ENCODE measurements at regions not wholly inside any gene's neighbourhood (a gene's known extent, or its start where the extent isn't known, plus 50 kb on each side); places are given as distances from the start of the nearest gene placed in this dataset.
"Not testable (repeated sequence)": the region's sequence is repeated elsewhere in the genome, so short reads cannot be mapped to it uniquely, and the experiment has no call there.

DNA sequence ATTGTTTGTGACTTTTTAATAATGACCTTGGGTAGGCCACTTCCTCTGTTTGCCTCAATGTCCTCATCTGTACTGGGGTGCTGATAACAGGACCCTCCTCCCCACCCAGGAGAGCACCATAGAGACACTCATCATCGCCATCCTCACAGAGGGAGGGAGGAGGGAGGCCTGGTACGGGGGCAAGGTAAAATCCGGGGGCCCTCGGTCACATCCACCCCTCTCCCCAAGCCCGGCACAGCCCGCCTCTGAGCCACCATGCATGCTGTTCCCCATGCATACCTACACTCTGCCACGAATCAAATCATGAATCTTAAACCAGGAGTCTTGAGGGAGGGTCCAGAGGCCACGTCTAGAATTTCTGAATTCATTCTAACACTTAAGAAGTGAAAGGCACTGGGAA is 74.9 kb upstream of the IQSEC1 start:
- no peak for DNase-seq

DNA sequence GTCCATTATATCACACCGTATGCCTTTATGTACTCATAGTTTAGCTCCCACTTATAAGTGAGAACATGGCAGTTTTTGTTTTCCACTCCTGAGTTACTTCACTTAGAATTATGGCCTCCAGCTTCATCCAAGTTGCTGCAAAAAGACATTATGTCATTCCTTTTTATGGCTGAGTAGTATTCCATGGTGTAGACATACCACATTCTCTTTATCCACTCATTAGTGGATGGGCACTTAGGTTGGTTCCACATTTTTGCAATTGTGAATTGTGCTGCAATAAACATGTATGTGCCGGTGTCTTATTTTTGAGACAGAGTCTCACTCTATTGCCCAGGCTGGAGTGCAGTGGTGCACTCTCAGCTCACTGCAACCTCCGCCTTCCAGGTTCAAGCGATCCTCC is 74.1 kb upstream of the IQSEC1 start:
- no peak for DNase-seq

DNA sequence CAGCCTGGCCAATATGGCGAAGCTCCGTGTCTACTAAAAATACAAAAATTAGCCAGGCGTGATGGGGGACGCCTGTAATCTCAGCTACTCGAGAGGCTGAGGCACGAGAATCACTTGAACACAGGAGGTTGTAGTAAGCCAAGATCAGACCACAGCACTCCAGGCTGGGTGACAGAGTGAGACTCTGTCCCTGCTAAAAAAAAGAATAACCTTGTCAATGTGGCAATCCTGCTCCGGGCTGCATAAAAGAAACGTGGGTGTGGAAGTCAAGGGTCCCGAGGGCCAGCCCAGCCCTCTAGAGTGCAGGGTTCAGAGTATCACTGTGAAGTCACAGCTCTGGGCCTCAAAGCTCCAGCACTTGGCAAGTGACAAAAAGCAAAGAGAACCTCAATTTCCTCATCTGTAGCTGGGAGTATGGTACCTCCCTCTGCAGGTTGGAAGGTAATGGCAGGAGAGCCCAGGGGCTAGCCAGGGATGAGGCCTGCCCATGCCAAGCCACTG is 73.5 kb upstream of the IQSEC1 start:
- no peak for DNase-seq

DNA sequence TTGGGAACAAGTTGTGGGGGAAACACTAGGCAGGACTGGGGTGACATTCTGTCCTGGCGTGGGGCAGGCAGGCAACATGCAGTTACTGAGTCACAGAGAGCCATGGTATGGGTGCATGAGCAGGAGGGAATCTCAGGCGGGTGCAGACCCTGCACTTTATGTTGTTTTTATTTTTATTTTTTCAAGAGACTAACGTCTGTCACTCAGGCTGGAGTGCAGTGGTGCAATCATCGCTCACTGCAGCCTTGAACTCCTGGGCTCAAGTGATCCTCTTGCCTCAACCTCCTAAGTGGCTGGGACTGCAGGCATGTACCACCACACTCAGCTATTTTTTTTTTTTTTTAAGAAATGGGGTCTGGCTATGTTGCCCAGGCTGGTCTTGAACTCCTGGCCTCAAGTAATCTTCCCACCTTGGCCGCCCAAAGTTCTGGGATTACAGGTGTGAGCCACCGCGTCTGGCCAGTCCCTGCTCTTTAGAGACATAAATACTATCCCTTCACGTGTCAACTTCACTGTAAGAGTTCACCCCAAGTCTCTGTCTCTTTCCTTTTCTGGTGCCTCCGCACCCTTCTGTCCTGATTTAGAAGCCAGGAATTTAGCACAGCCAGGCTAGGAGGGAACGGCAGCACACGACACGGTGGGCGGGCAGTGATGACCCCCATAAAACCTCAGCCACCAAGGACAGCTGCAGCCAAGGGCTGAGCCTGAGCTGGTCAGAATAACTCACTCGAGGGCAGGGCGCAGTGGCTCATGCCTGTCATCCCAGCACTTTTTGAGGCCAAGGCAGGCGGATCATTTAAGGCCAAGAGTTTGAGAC is 72.8 kb upstream of the IQSEC1 start:
- DNase-seq: no peak

GRCh38 chr3:13145131-13145825 is 72.0 kb upstream of the IQSEC1 start:
- DNase-seq: no peak

GRCh38 chr3:13144163-13145023 is 71.2 kb upstream of the IQSEC1 start:
- DNase-seq: no peak

DNA sequence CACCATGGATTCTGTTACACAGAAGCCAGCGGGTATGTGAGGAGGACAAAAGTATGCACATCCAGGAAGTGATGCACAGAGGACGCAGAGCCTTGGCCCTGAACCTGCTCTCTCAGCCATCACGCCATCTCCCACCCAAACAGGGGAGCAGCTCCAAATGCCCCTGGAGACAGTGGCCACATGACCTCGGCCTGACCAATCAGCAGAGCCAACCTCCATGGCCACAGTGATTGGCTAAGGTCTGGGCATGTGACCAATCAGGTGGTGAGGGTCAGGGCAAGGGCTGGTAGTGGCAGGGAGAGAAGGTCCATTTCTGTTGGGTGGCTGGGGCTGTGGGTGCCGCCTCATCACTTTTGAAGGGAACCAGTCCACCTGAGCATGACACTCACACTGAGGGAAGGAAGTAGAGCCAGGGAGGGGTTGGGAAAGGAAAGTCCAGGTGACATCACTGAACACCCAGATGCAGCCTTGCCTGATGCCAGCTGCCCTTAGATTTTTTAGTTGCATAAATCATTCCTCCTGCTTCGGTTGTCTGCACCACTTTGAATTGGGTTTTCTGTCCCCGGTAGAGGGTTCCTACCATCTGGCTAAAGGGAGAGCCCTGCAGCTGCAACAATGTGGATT is 70.3 kb upstream of the IQSEC1 start:
- no peak for DNase-seq

DNA sequence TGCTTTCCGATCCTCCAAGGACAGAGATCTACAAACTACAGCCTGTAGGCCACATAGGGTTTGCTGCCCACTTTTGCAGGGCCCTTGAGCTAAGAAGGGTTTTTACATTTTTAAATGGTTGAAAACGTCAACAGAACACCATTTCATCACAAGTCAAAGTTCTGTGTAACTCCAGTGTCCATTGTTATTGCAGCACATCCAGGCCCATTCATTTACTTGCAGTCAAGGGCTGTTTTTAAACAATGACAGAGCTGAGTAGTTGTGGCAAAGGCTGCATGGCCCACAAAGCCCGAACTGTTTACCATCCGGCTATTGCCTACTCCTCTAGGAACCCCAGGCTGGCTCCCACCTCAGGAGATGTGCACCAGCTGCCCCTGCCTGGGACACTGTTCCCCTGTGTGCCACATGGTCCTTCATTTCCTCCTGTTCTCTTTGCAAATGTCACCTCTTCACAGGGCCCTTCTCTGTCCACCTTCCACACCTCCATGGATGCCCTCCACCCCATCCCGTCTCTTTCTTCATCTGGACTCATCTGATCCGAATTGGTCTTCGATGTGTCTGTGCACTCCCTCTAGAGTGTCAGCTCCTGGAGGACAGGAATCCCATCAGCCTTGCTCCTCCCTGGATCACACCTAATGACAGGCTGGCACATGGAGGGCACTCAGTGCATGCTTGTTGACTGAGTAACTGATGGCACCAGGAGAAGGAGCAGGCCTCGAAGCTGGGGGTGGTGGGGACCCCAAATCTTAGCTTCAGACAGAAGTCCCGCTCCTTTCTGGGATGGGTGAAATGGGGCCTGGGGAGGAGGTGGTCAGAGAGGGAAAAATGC is 69.5 kb upstream of the IQSEC1 start:
- no peak for DNase-seq

DNA sequence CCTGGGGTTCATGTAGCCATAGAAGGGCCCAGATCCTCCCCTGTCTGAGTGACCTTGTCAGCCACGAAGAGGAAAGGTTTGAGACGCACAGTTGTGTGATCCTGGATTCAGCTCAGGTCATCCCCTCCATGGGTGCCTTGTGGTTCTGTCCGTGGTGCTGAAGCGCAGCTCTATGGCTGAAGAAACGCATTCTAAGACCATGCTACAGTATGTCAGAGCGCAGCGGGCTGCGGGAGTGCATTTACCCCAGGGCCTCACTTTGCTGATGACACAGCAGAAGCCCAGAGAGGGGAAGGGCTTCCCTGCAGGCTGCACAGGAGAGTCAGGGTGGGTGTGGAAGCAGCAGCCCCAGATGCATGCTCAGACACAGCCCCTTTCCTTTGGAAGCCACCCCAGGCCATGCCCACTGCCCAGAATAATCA is 68.8 kb upstream of the IQSEC1 start:
- no peak for DNase-seq

GRCh38 chr3:13141183-13141582 is 68.0 kb upstream of the IQSEC1 start:
- no peak for DNase-seq

DNA sequence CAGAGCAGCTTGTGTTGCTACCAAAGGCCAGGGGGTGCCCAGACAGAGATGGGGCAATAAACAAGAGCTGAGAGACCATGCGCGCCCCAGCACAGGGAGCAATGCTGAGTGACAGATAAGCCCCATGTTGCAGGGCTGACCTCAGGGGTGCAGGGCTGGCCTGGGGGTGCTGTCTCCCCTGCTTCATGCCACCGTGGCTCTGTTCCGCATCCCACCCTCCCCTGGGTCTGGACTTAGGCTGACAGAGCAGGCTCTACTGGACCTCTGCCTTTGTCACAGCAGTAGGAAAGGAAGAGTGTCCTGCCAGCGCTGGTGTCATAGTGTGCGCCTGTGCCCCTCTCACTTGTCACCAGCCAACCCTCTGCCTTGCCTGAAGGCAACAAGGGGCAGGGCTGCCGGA is 67.4 kb upstream of the IQSEC1 start:
- no peak for DNase-seq

GRCh38 chr3:13139471-13140065 is 66.3 kb upstream of the IQSEC1 start:
- DNase-seq: no peak

DNA sequence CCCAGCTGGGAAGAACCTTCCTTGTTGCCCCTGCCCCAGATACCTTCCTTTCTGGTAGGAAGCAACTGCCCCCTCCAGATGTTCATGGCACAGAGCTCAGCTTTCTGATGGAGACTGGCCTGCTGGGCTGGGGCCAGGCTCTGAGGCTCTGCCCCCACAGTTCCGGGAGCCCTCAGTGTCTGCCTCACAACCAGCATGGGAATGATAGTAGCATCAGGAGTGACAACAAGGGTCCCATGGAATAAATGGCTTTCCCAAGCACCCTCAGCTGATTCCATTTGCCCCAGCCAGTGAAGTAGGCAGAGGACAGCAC is 65.6 kb upstream of the IQSEC1 start:
- no peak for DNase-seq

GRCh38 chr3:13137941-13138832 is 65.0 kb upstream of the IQSEC1 start:
- DNase-seq: no peak

DNA sequence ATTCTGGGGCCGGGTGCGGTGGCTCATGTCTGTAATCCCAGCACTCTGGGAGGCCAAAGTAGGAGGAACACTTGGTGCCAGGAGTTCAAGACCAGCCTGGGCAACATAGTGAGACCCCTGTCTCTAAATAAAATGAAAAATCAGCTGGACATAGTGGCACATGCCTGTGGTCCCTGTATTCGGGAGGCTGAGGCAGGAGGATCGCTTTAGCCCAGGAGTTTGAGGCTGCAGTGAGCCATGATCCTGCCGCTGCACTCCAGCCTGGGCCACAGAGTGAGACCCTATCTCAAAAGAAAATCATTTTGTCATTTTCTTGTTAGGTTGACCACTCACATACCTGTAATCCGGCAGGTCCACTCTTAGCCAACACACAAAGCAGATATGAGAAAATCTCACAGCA is 63.6 kb upstream of the IQSEC1 start:
- DNase-seq: not testable (repeated sequence)

GRCh38 chr3:13136426-13136825 is 63.2 kb upstream of the IQSEC1 start:
- no peak for DNase-seq

GRCh38 chr3:13135811-13136321 is 62.6 kb upstream of the IQSEC1 start:
- DNase-seq: no peak

DNA sequence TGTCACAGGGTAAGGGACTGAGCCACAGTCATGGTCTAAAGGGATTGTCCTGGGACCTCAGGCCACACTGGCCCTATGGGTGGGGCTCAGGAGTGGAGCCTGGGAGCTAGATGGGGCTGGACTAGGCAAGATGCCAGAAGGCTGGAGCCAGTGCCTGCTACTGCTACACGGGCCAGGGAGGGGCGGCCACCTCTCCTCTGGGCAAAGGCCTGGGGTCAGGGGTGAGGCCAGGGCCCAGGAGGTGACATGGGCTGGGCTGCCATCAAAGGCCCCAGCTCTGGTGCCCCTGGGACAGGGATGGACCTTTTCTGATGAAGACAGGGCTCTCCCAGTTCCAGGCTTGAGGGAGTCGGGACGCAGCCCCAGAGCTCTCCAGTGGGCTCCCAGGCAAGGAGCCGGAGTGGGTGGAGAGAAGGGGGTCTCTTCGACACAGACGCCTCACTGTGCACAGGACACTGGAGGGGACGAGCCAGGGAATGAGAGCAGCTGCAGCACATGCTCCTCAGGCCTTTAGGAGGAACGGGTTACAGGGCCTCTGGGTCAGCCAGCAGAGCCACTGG is 62.1 kb upstream of the IQSEC1 start:
- DNase-seq: no peak

DNA sequence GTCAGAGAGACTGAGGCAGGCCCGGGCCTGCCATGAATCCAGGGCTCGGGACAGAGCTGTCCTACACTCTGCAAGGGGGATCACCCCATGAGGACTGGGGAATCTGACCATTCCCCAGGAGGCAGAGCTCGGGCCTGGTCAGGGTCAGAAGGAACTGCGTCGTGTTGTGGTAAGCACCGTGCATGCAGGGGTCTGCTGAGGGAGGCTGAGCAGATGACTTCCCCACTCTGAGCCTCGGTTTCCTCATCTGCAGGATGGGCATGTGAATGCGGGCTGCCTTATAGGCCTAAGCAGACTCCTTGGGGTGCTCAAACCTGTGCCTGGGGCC is 61.6 kb upstream of the IQSEC1 start:
- no peak for DNase-seq

GRCh38 chr3:13134166-13134878 is 61.1 kb upstream of the IQSEC1 start:
- DNase-seq: no peak
